IPS-15b (cell line): ENCODE measurements at regions not wholly inside any gene's neighbourhood (a gene's known extent, or its start where the extent isn't known, plus 50 kb on each side); places are given as distances from the start of the nearest gene placed in this dataset.

Experiments used
- H3K27me3 ChIP-seq: one replicate; pipeline ENCODE4 v1.6.1; 2013; ENCODE audit warnings: low read length; ENCODE audit not compliant: control insufficient read depth, insufficient read depth
- H3K36me3 ChIP-seq: one replicate; pipeline ENCODE4 v1.6.1; 2013; ENCODE audit warnings: low read length; ENCODE audit not compliant: control insufficient read depth, insufficient read depth
- H3K4me1 ChIP-seq: one replicate; pipeline ENCODE4 v1.6.1; 2013; ENCODE audit warnings: mild to moderate bottlenecking, low read length; ENCODE audit not compliant: control insufficient read depth, insufficient read depth
- H3K4me3 ChIP-seq: one replicate; pipeline ENCODE4 v1.5.1; 2013; ENCODE audit warnings: low read depth, low read length
- H3K9ac ChIP-seq: one replicate; pipeline ENCODE4 v1.6.1; 2013; ENCODE audit warnings: low read depth, mild to moderate bottlenecking, low read length
- H3K9me3 ChIP-seq: one replicate; pipeline ENCODE4 v1.6.1; 2013; ENCODE audit warnings: mild to moderate bottlenecking, low read length; ENCODE audit not compliant: control insufficient read depth, insufficient read depth

DNA sequence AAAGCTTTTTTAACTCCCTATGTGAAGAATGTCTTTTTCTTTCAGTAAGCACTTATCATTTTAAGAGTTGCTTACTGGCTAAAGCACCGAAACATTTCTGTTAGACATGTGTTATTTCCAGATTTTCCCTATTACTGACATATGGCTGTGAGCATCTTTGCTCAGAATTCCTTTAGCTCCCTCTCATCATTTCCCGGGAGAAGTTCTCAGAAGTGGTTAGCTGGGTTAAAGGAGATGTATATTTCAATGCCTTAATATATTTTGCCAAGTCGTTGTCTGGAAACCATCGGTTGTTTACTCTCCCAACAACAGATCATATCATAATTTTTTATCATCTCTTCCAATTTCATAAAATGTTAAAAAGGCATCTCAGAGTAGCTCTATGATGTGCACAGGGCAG lies 396.5 kb downstream of the OCA2 start:
- Histone ChIP-seq H3K27me3 (no peaks in the 10 kb centered on the region), H3K4me1 (no peaks in the 10 kb centered on the region), H3K9ac (no peak overlapping the region), H3K9me3 (no peaks in the 10 kb centered on the region), H3K36me3 (no peaks in the 10 kb centered on the region), H3K4me3 (no peak overlapping the region)

DNA sequence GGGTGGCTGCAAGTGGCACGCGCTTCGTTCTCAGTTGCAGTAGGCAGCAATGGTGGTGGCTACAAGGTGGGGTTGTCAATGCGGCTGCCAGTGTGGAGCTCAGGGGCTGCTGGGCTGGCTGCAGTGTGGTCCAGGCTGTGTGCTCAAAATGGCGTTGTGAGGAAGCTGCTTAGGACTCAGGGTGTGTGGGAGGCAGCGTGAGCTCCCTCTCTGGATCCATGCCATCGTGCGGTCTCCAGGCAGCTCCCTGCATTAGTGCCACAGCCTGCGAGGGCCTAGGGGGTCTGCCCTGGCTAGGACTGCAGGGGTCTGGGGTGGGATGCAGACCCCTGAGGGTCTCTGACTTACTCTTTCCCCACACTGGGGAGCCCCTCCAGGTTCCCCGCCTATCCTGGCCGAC lies 397.2 kb downstream of the OCA2 start:
- H3K27me3 ChIP-seq: no peaks in the 10 kb centered on the region

DNA sequence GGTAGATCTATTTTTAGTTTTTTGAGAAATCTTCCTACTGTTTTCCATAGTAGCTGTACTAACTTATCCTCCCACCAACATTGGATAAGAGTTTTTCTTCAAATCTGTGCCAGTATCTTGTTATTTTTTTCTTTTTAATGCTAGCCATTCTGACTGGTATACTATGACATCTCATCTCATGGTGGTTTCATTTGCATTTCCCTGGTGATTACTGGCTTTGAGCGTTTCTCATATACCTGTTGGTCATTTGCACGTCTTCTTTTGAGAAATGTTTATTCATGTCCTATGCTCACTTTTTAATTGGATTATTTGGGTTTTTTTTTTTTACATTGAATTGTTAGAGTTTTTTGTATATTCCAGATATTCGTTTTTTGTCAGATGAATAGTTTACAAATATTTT lies 398.1 kb downstream of the OCA2 start:
- Histone ChIP-seq H3K9ac (no peak overlapping the region), H3K36me3 (no peaks in the 10 kb centered on the region), H3K9me3 (no peaks in the 10 kb centered on the region), H3K27me3 (no peaks in the 10 kb centered on the region), H3K4me1 (no peaks in the 10 kb centered on the region), H3K4me3 (no peak overlapping the region)

More for the DNA sequence above, 397.2 kb downstream of the OCA2 start:
- no peaks in the 10 kb centered on the region for H3K9me3 ChIP-seq
- H3K4me1 ChIP-seq: no peaks in the 10 kb centered on the region
- H3K4me3 ChIP-seq: no peak overlapping the region
- H3K36me3 ChIP-seq: no peaks in the 10 kb centered on the region
- H3K9ac ChIP-seq: no peak overlapping the region

DNA sequence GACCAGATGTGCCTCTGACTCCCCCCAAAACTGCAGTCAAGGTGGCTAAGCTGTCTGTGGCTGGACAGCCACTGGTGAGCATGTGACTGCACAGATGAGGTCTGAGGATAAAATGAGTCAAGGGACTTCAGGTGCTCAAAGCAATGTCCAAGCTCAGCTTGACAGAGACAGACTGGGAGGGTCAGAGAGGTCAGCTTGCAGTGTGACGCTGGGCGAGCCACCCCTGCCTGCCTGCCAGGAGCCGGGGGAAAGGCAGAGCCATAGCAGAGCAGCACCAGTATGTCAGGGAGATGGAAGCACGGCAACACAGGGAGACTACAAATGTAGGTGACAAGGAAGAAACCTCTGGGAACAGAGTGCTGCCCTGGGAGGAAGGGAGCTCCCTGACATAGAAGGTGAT lies 399.4 kb downstream of the OCA2 start:
- Histone ChIP-seq H3K4me1 (no peaks in the 10 kb centered on the region), H3K4me3 (no peak overlapping the region), H3K27me3 (no peaks in the 10 kb centered on the region), H3K9ac (no peak overlapping the region), H3K36me3 (no peaks in the 10 kb centered on the region), H3K9me3 (no peaks in the 10 kb centered on the region)

DNA sequence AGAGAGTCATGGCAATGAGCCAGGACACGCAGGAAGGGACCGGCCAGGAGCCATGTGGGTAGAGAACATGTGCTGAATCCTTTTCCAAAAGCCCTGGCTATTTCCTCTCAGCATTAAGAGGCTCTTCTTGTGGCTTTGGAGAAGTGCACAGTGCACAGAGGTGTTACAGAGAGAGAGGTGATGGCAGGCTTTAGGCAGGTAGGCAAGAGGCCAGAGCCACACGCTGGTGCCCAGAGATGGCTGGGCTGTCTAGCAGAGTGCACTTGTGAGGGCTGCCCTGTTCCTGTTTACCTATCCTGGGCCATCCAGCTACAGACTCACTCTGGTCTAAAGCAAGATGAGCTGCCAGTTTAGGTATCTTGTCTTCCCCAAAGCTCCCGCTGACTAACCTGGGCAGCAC lies 402.6 kb downstream of the OCA2 start:
- no peak overlapping the region for H3K4me3 ChIP-seq
- no peaks in the 10 kb centered on the region for H3K9me3 ChIP-seq
- H3K36me3 ChIP-seq: no peaks in the 10 kb centered on the region
- no peak overlapping the region for H3K9ac ChIP-seq
- H3K4me1 ChIP-seq: no peaks in the 10 kb centered on the region
- H3K27me3 ChIP-seq: no peaks in the 10 kb centered on the region

DNA sequence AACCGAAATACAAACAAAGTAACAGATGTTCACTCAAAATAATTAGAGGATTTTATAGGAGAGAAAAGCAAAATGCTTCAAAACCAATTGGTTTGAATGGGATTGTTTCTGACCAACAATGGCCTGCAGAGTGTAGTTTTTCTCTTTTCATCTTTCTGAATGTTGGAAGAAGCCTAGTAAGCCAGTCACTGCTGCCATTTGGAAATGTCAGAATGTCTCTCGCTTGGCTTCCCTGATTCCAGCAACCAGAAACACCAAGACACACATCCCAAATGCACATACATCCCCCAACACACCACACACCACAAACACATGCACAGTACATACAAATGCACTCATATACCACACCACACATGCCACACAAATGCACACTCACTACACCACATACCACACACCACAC lies 403.4 kb downstream of the OCA2 start:
- Histone ChIP-seq H3K9ac (no peak overlapping the region), H3K4me3 (no peak overlapping the region), H3K27me3 (no peaks in the 10 kb centered on the region), H3K9me3 (no peaks in the 10 kb centered on the region), H3K36me3 (no peaks in the 10 kb centered on the region), H3K4me1 (no peaks in the 10 kb centered on the region)

DNA sequence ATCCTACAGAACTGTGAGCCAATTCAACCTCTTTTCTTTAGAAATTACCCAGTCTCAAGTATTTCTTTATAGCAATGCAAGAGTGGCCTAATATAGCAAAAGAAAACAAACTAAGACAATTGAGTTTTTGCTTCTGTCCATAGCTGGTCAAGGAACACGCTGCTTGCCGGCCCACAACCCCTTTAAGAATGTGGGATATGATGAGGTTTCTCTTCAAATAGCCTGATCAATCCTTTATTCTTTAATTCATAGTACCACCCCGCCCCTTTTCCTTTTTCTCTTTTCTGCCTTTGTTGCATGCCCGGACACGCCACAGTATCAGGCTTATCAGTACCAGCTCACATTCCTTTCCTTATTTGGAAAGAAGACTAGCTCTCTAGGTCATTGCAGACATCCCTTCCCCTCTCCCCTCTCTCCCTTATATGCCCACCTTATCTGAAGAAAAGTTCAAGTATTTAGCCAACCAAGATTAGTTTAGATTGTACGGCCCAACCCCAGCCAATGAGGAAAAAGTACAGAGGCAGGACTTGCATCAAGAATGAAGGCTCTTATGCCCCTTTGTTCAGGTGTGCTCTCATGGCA lies 404.5 kb downstream of the OCA2 start:
- Histone ChIP-seq H3K36me3 (no peaks in the 10 kb centered on the region), H3K9ac (no peak overlapping the region), H3K27me3 (no peaks in the 10 kb centered on the region), H3K9me3 (no peaks in the 10 kb centered on the region), H3K4me1 (no peaks in the 10 kb centered on the region), H3K4me3 (no peak overlapping the region)

DNA sequence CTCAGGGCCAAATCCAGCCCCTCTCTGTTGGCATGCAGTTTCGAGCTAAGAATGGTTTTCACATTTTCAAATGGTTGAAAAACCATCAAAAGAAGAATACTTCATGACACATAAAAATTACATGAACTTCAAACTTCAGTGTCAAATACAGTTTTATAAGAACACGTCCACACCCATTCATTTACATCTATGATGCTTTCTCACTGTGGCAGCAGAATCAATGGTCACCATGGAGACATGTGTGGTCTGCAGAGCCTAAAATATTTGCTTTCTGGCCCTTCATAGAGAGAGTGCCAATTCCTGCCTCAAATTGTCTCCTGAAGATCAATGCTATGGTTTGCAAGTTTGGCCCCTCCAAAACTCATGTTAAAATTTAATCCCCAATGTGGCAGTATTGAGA lies 405.8 kb downstream of the OCA2 start:
- Histone ChIP-seq H3K9me3 (no peaks in the 10 kb centered on the region), H3K27me3 (no peaks in the 10 kb centered on the region), H3K4me1 (no peaks in the 10 kb centered on the region), H3K4me3 (no peak overlapping the region), H3K36me3 (no peaks in the 10 kb centered on the region), H3K9ac (no peak overlapping the region)

DNA sequence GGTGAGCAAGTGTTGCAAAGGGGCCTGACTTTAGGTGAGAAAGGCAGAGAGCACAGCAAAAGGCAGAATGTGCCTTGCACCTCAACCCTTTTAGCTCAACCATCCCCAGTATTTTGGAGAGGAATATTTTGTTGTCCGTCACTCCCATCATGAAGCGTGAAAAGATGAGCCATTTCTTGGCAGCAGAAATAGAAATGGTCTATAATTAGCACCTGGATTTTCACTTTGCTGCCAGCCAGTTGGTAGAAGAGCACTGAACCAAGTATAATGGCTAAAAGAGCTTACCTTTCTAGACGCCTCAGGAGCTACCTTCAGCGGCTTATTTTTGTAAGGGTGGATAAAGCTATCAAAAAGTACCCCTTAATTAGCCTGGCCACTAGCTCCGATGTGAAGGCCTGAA lies 406.7 kb downstream of the OCA2 start:
- Histone ChIP-seq H3K27me3 (no peaks in the 10 kb centered on the region), H3K4me1 (no peaks in the 10 kb centered on the region), H3K36me3 (no peaks in the 10 kb centered on the region), H3K9me3 (no peaks in the 10 kb centered on the region), H3K9ac (no peak overlapping the region), H3K4me3 (no peak overlapping the region)

DNA sequence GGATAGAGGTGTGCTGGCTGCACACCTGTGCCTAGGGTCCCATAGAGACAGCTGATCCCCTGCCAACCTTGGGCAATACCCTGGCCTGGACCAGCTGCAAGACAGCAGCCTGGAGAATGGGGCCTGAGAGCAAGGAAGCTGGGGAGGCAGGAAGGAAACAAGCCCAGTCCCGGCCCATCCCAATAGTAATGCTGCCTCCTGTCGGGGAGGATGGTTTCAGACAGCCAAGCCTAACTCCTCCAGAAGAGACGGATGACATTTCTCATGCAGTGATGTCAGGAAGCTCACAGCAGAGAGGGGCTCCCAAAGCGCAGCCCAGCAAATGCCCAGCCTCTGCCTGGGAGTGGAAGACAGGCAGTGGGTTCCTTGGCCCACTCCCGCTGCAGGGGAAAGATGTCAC lies 408.8 kb downstream of the OCA2 start:
- Histone ChIP-seq H3K27me3 (no peaks in the 10 kb centered on the region), H3K9me3 (no peaks in the 10 kb centered on the region), H3K4me1 (no peaks in the 10 kb centered on the region), H3K4me3 (no peak overlapping the region), H3K36me3 (no peaks in the 10 kb centered on the region), H3K9ac (no peak overlapping the region)

DNA sequence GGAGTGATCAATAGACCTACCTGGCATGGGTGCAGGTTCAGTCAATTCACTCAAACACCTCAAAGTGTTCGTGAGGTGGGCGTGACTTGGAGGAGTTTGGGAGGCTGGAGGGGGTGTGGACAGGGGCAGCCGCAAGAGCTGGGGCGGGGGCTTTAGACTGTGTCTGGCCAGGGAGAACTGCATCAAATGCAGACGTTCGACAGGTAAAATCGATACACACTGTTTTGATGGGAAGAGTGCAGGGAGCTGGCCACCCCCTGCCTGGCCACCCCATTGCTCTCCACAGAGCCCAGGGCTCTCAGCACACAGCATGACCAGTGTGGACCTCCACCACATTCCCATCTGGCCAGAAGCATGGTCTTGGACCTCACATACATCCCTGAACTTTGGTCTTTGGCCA lies 412.1 kb downstream of the OCA2 start:
- no peak overlapping the region for H3K4me3 ChIP-seq
- no peaks in the 10 kb centered on the region for H3K36me3 ChIP-seq
- H3K27me3 ChIP-seq: no peaks in the 10 kb centered on the region
- no peak overlapping the region for H3K9ac ChIP-seq
- H3K4me1 ChIP-seq: no peaks in the 10 kb centered on the region
- H3K9me3 ChIP-seq: no peaks in the 10 kb centered on the region

DNA sequence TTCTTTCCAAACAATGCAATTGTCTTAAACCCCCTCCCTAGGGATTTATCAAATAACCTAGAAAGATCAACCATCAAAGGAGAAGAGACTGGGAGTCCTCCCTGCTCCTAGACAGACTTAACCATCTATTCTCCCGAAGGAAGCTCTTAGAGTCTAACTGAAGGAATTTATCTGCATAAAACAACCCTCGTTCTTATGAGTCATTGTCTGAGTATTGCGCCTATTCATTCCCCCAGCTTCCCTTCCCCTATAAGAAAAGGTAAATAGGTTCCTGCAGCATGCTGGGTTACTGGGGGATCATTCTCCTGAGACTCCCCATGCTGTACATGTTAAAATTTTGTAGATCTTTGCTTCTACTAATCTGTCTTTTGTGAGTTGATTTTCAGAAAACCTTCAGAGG lies 412.7 kb downstream of the OCA2 start:
- H3K9me3 ChIP-seq: no peaks in the 10 kb centered on the region
- no peak overlapping the region for H3K4me3 ChIP-seq
- no peaks in the 10 kb centered on the region for H3K27me3 ChIP-seq

DNA sequence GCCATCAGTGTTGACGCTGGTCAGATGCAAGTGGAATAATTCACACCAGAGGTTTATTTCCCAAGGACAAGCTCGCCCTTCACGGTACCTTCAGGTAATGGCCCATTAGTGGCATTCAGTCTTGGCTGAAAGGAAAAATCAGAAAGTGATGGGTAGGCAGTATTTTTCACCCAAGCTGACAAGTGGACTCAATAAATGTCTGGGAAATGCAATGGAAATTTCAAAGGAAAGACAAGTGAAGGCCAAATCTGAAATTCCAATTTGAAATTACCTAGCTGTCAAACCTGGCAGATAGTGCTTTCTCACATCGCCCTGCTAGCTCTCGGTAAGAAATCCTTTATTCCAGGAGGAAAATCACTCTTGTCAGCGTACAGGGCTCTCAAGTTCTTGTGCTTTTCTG lies 413.5 kb downstream of the OCA2 start:
- Histone ChIP-seq H3K9me3 (no peaks in the 10 kb centered on the region), H3K27me3 (no peaks in the 10 kb centered on the region), H3K4me1 (no peaks in the 10 kb centered on the region), H3K4me3 (no peak overlapping the region), H3K36me3 (no peaks in the 10 kb centered on the region), H3K9ac (no peak overlapping the region)

More for the DNA sequence above, 412.7 kb downstream of the OCA2 start:
- no peaks in the 10 kb centered on the region for H3K36me3 ChIP-seq
- no peak overlapping the region for H3K9ac ChIP-seq
- no peaks in the 10 kb centered on the region for H3K4me1 ChIP-seq
